PFSK-1 (cell line): ENCODE measurements at regions not wholly inside any gene's neighbourhood (a gene's known extent, or its start where the extent isn't known, plus 50 kb on each side); places are given as distances from the start of the nearest gene placed in this dataset.

ENCODE experiments used
- FOXP2 ChIP-seq: optimal IDR thresholded peaks from 2 replicates; pipeline ENCODE3; 2011; ENCODE audit warnings: borderline replicate concordance, control low read depth, inconsistent platforms; ENCODE audit not compliant: insufficient read depth; ENCODE audit errors: extremely low read length, extremely low read depth
- POLR2AphosphoS5 ChIP-seq: IDR thresholded peaks from 2 replicates; pipeline ENCODE4 v1.6.1; 2012; ENCODE audit warnings: low read depth, mild to moderate bottlenecking, control low read depth, low read length, moderate library complexity
- REST ChIP-seq, 2 experiments: IDR thresholded peaks; 2 replicates each; pipeline versions ENCODE4 v1.6.1 to v1.8.0; 2011 to 2012; ENCODE audit warnings: low read depth in 2 of 2, low read length in 2 of 2, control low read depth in 1 of 2, inconsistent platforms in 1 of 2, mild to moderate bottlenecking in 1 of 2, moderate library complexity in 1 of 2; ENCODE audit not compliant: insufficient read depth in 1 of 2
- SIN3A ChIP-seq: IDR thresholded peaks from 2 replicates; pipeline ENCODE4 v1.6.1; 2012; ENCODE audit warnings: mild to moderate bottlenecking, low read length, moderate library complexity, borderline replicate concordance; ENCODE audit not compliant: insufficient read depth
- TAF1 ChIP-seq: IDR thresholded peaks from 2 replicates; pipeline ENCODE4 v1.6.1; 2012; ENCODE audit warnings: low read length, control low read depth, borderline replicate concordance; ENCODE audit not compliant: insufficient read depth

DNA sequence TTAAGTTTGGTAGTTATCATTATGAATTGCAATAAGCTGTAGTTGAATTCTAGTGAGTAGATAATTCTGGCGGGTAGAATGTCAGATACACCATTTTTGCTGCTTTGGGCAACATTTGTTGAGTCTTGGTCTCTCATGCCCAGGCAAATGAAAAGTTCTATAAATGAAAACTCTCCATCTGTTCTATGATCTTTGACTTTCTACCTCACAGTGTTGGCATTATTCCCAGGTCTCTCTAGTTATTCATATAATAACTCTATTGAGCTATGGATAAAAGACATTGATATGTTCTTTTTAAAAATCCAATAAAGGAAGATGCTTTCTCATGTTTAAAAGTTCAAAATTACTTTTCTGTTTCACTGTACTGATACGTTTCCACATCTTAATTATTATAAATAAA lies 415.3 kb upstream of the SEMA3D start:
- no peak for TF ChIP-seq TAF1
- TF ChIP-seq FOXP2, result no peak
- no peak for TF ChIP-seq SIN3A
- no peak for TF ChIP-seq REST (IDR thresholded peaks at IDR 0.05; ENCODE audit: insufficient read depth in 1 of 2, low read depth in 2 of 2, low read length in 2 of 2)
- TF ChIP-seq POLR2AphosphoS5, result no peak

DNA sequence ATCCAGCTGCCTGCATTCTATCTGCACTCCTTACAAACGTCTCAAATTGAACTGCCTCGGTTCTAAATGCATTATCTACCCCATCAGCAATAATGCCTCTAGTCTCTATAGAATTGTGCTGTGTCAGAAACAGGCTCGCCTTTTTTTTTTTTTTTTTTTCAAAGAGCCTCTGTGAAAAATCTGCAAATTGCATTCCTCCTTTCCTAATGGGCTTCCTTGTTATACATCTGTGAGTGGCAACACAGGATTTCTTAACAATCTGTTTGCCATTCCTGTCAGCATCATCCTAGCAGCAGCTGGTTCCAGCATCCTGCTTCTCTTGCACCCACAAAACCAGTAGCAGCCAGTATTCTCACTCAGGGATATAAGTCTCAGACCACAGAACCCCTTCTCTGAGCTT lies 413.5 kb upstream of the SEMA3D start:
- TF ChIP-seq SIN3A (no peak), POLR2AphosphoS5 (no peak), TAF1 (no peak), FOXP2 (no peak), REST (IDR thresholded peaks at IDR 0.05; ENCODE audit: insufficient read depth in 1 of 2, low read depth in 2 of 2, low read length in 2 of 2) (no peak)

DNA sequence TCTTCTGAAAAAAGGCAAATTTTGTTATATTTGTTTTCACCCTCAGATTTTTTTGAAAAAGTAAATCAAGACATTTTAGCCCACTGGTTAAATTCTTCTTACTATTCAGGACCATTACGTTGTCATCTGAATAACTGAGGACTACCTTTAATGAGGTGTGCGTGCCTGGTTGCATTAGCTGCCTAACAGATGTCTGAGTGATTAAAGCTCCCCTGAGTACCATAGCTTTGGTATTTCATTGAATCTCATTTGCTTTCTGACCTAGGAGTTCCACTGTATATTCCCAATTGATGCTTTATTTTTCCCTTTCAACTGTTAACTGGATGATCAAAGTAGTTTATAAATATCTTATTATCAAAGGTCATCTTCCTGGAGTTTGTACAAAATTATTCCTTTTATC lies 410.0 kb upstream of the SEMA3D start:
- TF ChIP-seq REST (IDR thresholded peaks at IDR 0.05; ENCODE audit: insufficient read depth in 1 of 2, low read depth in 2 of 2, low read length in 2 of 2) (no peak), POLR2AphosphoS5 (no peak), FOXP2 (no peak), SIN3A (no peak), TAF1 (no peak)

DNA sequence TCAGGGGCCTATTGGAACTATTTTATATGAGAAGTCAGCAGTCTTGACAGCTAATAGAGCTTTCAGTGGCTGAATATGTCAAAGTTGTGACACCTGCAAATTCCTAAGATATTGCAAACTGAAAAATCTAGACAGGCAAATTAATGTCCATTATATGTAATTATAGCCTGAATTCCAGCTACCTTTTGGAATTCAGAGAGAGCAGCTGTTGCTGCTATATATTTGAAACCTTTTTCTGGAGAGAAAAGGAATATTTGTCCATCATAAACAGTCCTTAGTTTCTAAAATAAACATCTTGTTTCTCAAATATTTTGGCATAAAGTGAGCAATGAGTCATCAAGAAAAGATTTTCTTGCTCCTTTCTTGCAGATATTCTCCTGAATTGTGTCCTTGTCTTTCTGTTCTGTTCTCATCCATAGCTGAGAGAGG lies 408.9 kb upstream of the SEMA3D start:
- TF ChIP-seq FOXP2 (no peak), SIN3A (no peak), POLR2AphosphoS5 (no peak), TAF1 (no peak), REST (IDR thresholded peaks at IDR 0.05; ENCODE audit: insufficient read depth in 1 of 2, low read depth in 2 of 2, low read length in 2 of 2) (no peak)

GRCh38 chr7:85593355-85593754 lies 406.5 kb upstream of the SEMA3D start:
- TF ChIP-seq POLR2AphosphoS5, result no peak

DNA sequence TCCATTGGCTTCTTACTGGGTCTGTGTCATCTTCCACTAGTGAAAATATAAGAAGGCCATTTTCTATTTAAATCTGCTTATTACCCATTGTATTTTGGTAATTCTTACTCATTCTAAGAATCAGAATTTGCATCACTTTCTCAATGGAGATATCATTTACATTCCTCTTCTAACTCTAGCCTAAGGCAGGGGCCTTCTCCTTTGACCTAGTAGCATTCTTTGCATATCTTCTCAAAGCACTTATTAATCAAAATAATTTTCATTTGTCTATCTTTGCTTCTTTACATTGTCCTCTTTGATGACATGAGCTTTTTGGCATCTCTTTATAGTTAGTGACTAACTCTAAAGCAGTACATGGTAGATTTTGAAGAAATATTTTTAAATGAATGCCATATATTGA lies 400.9 kb upstream of the SEMA3D start:
- no peak for TF ChIP-seq TAF1
- no peak for TF ChIP-seq REST (IDR thresholded peaks at IDR 0.05; ENCODE audit: insufficient read depth in 1 of 2, low read depth in 2 of 2, low read length in 2 of 2)
- TF ChIP-seq FOXP2, result no peak
- TF ChIP-seq SIN3A, result no peak
- no peak for TF ChIP-seq POLR2AphosphoS5
